GM18868 (cell line): ENCODE measurements at regions not wholly inside any gene's neighbourhood (a gene's known extent, or its start where the extent isn't known, plus 50 kb on each side); places are given as distances from the start of the nearest gene placed in this dataset.

Experiments used
- ATAC-seq: cut with Tn5 transposase; IDR thresholded peaks from one replicate; pipeline ENCODE4 v1.9.1; 2021; ENCODE audit warnings: mild to moderate bottlenecking, moderate library complexity; ENCODE audit not compliant: unreplicated experiment

GRCh38 chr10:84993251-84994035 lies 665.1 kb downstream of the CCSER2 start:
- ATAC-seq: no peak

- ATAC-seq: no peak
Observed at GRCh38 chr10:84994722-84995121, 666.3 kb downstream of the CCSER2 start.

- no peak for ATAC-seq
Observed at GRCh38 chr10:84996580-84996979, 668.2 kb downstream of the CCSER2 start.

- ATAC-seq: no peak
Observed at GRCh38 chr10:84997870-84998269, 669.5 kb downstream of the CCSER2 start.

- no peak for ATAC-seq
Observed at GRCh38 chr10:84999929-85000328, 671.5 kb downstream of the CCSER2 start.

GRCh38 chr10:85003083-85003482 lies 674.7 kb downstream of the CCSER2 start:
- ATAC-seq: no peak

- ATAC-seq: no peak
Observed at GRCh38 chr10:85008488-85009184, 680.2 kb downstream of the CCSER2 start.

GRCh38 chr10:85012305-85012704 lies 683.9 kb downstream of the CCSER2 start:
- ATAC-seq: no peak

GRCh38 chr10:85026878-85027467 lies 698.6 kb downstream of the CCSER2 start:
- ATAC-seq: no peak

GRCh38 chr10:85032981-85033380 lies 704.6 kb downstream of the CCSER2 start:
- no peak for ATAC-seq

- ATAC-seq: no peak
Observed at GRCh38 chr10:85036661-85037060, 708.3 kb downstream of the CCSER2 start.

- ATAC-seq: no peak
Observed at GRCh38 chr10:85039311-85039710, 710.9 kb downstream of the CCSER2 start.

- no peak for ATAC-seq
Observed at GRCh38 chr10:85043207-85043606, 714.8 kb downstream of the CCSER2 start.

- ATAC-seq: no peak
Observed at GRCh38 chr10:85045046-85045445, 716.7 kb downstream of the CCSER2 start.

- no peak for ATAC-seq
Observed at GRCh38 chr10:85047170-85047834, 718.9 kb downstream of the CCSER2 start.

- ATAC-seq: no peak
Observed at GRCh38 chr10:85047979-85048378, 719.6 kb downstream of the CCSER2 start.

GRCh38 chr10:85048644-85049043 lies 720.3 kb downstream of the CCSER2 start:
- ATAC-seq: no peak

GRCh38 chr10:85060944-85061343 lies 732.6 kb downstream of the CCSER2 start:
- ATAC-seq: no peak

GRCh38 chr10:85061401-85061800 lies 733.0 kb downstream of the CCSER2 start:
- ATAC-seq: no peak

GRCh38 chr10:85067955-85068354 lies 739.6 kb downstream of the CCSER2 start:
- peak; percentile 70 for ATAC-seq

- no peak for ATAC-seq
Observed at GRCh38 chr10:85080934-85081333, 752.5 kb downstream of the CCSER2 start.
